Tongue (tissue), 1 donor: ENCODE measurements at regions not wholly inside any gene's neighbourhood (a gene's known extent, or its start where the extent isn't known, plus 50 kb on each side); places are given as distances from the start of the nearest gene placed in this dataset.
"Not testable (repeated sequence)": the region's sequence is repeated elsewhere in the genome, so short reads cannot be mapped to it uniquely, and the experiment has no call there.

Experiments used
- DNase-seq: peaks from one replicate; pipeline ENCODE4 v3.0.0-alpha.2; 2015

GRCh38 chr3:156048483-156048882 lies 71.9 kb upstream of the KCNAB1 start:
- DNase-seq, result not testable (repeated sequence)

- no peak for DNase-seq
Observed at GRCh38 chr3:156050918-156051317, 69.5 kb upstream of the KCNAB1 start.

GRCh38 chr3:156051651-156052050 lies 68.7 kb upstream of the KCNAB1 start:
- no peak for DNase-seq

GRCh38 chr3:156052115-156052514 lies 68.3 kb upstream of the KCNAB1 start:
- DNase-seq, result no peak

- DNase-seq, result no peak
Observed at GRCh38 chr3:156059950-156060501, 60.4 kb upstream of the KCNAB1 start.

GRCh38 chr3:156068151-156068550 lies 52.2 kb upstream of the KCNAB1 start:
- DNase-seq, result not testable (repeated sequence)

- no peak for DNase-seq
Observed at GRCh38 chr3:156070028-156070427, 50.4 kb upstream of the KCNAB1 start.
